SK-N-SH treated with all-trans-retinoic acid at 6 μM for 48 hours (cell line): ENCODE measurements at regions not wholly inside any gene's neighbourhood (a gene's known extent, or its start where the extent isn't known, plus 50 kb on each side); places are given as distances from the start of the nearest gene placed in this dataset.

Source experiments
- ARNTL ChIP-seq: fragments of 450-650 bp; formaldehyde crosslinking; IDR thresholded peaks from 2 replicates; pipeline ENCODE4 v1.5.0; 2020; ENCODE audit warnings: low read depth, mild to moderate bottlenecking, moderate library complexity, borderline replicate concordance
- CSDC2 ChIP-seq: fragments of 250-450 bp; sonication (Bioruptor Pico); IDR thresholded peaks from 2 replicates; pipeline ENCODE4 v1.5.0; 2020; ENCODE audit warnings: mild to moderate bottlenecking, moderate library complexity
- RARB ChIP-seq: fragments of 250-450 bp; sonication (Bioruptor Pico); IDR thresholded peaks from 2 replicates; pipeline ENCODE4 v1.8.0; 2021; ENCODE audit warnings: mild to moderate bottlenecking, moderate library complexity
- ZFP30 ChIP-seq: fragments of 450-650 bp; formaldehyde crosslinking; IDR thresholded peaks from 2 replicates; pipeline ENCODE4 v1.5.0; 2022; ENCODE audit warnings: mild to moderate bottlenecking, moderate library complexity
- ZNF8 ChIP-seq: fragments of 450-650 bp; formaldehyde crosslinking; IDR thresholded peaks from 2 replicates; pipeline ENCODE4 v1.5.0; 2020; ENCODE audit warnings: mild to moderate bottlenecking, moderate library complexity
- TF ChIP-seq, protein P1 (sequence below): fragments of 250-450 bp; sonication (Bioruptor Pico); IDR thresholded peaks from 2 replicates; pipeline ENCODE4 v1.8.0; 2020; ENCODE audit warnings: mild to moderate bottlenecking, moderate library complexity, borderline replicate concordance

DNA sequence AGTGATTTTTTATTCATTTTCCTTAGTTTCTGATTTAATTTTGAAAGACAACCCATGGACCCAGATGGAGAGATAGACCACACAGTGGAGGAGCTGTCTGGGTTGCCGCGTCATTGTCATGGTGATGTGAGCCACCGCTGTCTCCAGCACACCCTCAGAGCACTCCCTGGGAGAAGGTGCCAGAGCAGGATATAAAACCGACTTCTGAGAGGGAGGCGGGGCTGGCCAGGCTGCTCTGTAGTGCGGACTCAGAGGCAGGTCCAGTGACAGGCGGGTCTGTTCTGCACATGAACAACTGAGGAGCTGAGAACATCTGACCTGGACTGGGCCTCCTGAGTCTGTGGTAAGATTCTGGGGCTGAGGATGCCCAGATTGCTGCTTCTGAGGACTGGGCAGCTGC is 216.3 kb upstream of the NLRP1 start:
- TF ChIP-seq ZFP30 (no peak), ZNF8 (no peak), CSDC2 (CRISPR knock-in tag) (no peak), ARNTL (no peak), RARB (CRISPR knock-in tag) (no peak)
- TF ChIP-seq, protein P1, sequence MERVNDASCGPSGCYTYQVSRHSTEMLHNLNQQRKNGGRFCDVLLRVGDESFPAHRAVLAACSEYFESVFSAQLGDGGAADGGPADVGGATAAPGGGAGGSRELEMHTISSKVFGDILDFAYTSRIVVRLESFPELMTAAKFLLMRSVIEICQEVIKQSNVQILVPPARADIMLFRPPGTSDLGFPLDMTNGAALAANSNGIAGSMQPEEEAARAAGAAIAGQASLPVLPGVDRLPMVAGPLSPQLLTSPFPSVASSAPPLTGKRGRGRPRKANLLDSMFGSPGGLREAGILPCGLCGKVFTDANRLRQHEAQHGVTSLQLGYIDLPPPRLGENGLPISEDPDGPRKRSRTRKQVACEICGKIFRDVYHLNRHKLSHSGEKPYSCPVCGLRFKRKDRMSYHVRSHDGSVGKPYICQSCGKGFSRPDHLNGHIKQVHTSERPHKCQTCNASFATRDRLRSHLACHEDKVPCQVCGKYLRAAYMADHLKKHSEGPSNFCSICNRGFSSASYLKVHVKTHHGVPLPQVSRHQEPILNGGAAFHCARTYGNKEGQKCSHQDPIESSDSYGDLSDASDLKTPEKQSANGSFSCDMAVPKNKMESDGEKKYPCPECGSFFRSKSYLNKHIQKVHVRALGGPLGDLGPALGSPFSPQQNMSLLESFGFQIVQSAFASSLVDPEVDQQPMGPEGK (CRISPR knock-in tag), result no peak
